Nephron progenitor cell (in vitro differentiated cells): ENCODE measurements at regions not wholly inside any gene's neighbourhood (a gene's known extent, or its start where the extent isn't known, plus 50 kb on each side); places are given as distances from the start of the nearest gene placed in this dataset.

Source experiments
- DNase-seq: peaks from one replicate; pipeline ENCODE4 v3.0.0; 2021
- H3K27ac Mint-ChIP-seq: 2 replicates; pipeline ENCODE4 v1.8.0; 2021; ENCODE audit warnings: mild to moderate bottlenecking, moderate library complexity, mixed read lengths
- H3K27me3 Mint-ChIP-seq: 2 replicates; pipeline ENCODE4 v1.8.0; 2021; ENCODE audit warnings: mild to moderate bottlenecking, low read depth, mixed read lengths; ENCODE audit not compliant: poor library complexity
- H3K36me3 Mint-ChIP-seq: 2 replicates; pipeline ENCODE4 v1.8.0; 2021; ENCODE audit warnings: low read depth, mixed read lengths
- H3K4me1 Mint-ChIP-seq: 2 replicates; pipeline ENCODE4 v1.8.0; 2021; ENCODE audit warnings: mixed read lengths
- H3K4me3 Mint-ChIP-seq: 2 replicates; pipeline ENCODE4 v1.8.0; 2021; ENCODE audit warnings: mild to moderate bottlenecking, moderate library complexity, mixed read lengths
- H3K9me3 Mint-ChIP-seq: 2 replicates; pipeline ENCODE4 v1.8.0; 2021; ENCODE audit warnings: mild to moderate bottlenecking, moderate library complexity, mixed read lengths
- CTCF ChIP-seq: fragments of 200-600 bp; sonication (generic); IDR thresholded peaks from 2 replicates; pipeline ENCODE4 v1.5.0; 2021; ENCODE audit warnings: antibody characterized with exemption

GRCh38 chr7:131945313-131945911, 389.0 kb upstream of the PODXL start:
- no peak overlapping the region for H3K27ac Mint-ChIP-seq
- peak; percentile 84 for DNase-seq
- no peaks in the 10 kb centered on the region for H3K36me3 Mint-ChIP-seq
- H3K4me3 Mint-ChIP-seq, result peak overlapping the region; percentile 21
- H3K4me1 Mint-ChIP-seq, result peaks cover 37% of the 10 kb centered on the region
- H3K27me3 Mint-ChIP-seq, result peaks cover 87% of the 10 kb centered on the region
- TF ChIP-seq CTCF, result peak; percentile 95
- peaks cover 9% of the 10 kb centered on the region for H3K9me3 Mint-ChIP-seq

DNA sequence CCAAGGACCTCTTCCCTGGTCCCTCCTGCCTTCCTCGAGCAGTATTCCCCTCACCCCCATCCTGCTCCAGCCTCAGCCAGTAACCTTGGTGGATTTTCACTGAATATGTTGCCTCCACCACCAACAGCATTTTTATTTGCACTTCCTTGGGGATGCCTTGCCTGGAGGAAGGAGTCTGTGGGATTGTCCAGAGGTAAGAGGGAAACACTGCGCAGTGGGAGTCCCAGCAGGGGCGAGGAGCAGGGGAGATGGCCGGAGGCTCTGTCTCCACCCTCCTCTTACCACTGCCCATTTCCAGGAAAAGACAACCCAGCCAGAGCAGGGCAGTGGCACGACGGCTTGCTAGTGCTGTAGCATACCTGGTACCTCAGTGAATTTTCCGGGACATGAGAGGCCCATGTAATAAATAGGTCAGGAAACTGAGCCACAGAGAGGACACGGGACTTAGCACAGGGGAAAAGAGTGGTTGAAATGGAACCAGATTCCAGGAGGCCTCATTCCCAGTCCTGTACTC, 388.2 kb upstream of the PODXL start:
- no peak overlapping the region for H3K27ac Mint-ChIP-seq
- H3K4me3 Mint-ChIP-seq, result no peak overlapping the region
- peaks cover 32% of the 10 kb centered on the region for H3K4me1 Mint-ChIP-seq
- no peak for TF ChIP-seq CTCF
- H3K27me3 Mint-ChIP-seq, result peaks cover 85% of the 10 kb centered on the region
- H3K36me3 Mint-ChIP-seq, result no peaks in the 10 kb centered on the region
- H3K9me3 Mint-ChIP-seq, result peaks cover 9% of the 10 kb centered on the region
- no peak for DNase-seq

- Mint-ChIP-seq H3K4me3 (no peak overlapping the region), H3K36me3 (no peaks in the 10 kb centered on the region), H3K9me3 (peaks cover 9% of the 10 kb centered on the region), H3K27me3 (peaks cover 82% of the 10 kb centered on the region), H3K27ac (no peak overlapping the region), H3K4me1 (peaks cover 29% of the 10 kb centered on the region)
- no peak for TF ChIP-seq CTCF
- DNase-seq, result no peak
Measured at GRCh38 chr7:131943646-131944045, 387.2 kb upstream of the PODXL start.

- TF ChIP-seq CTCF, result no peak
- Mint-ChIP-seq H3K4me1 (peaks cover 25% of the 10 kb centered on the region), H3K27ac (no peak overlapping the region), H3K4me3 (no peak overlapping the region), H3K9me3 (peaks cover 9% of the 10 kb centered on the region), H3K36me3 (no peaks in the 10 kb centered on the region), H3K27me3 (peaks cover 83% of the 10 kb centered on the region)
- DNase-seq, result no peak
Measured at GRCh38 chr7:131943211-131943610, 386.8 kb upstream of the PODXL start.

DNA sequence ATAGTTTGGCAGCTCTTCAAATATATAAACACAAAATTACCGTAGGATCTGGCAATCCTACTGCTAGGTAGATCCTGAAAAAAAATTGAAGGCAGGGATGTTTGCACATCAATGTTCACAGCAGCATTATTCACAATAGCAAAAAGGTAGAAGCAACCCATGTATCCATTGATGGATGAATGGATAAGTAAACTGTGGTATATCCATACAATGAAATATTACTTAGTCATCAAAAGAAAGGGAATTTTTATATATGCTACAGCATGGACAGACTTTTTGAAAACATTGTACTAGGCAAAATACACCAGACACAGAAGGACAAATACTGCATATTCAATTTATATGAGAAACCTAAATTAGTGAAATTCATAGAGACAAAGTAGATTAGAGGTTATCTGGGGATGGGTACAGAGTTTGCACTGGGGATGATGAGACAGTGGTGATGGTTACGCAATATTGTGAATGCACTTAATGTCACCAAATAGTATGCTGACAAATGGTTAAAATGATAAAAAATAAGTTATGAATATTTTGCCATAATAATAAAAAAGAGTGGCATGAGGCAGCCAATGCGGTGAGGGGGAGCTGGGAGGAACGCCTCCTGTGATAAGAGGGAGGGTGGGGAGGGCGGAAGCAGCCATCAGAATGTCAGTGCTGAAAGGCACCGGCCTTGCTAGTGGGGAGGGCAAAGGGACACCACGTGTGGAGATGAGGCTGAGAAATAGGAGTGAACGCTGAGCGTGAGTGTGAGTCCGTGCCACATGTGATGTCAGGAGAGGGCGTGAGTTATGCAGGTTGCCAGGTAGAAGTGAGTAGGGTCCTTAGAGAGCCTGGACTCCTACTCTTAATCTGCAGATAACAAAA, 386.1 kb upstream of the PODXL start:
- no peak overlapping the region for H3K27ac Mint-ChIP-seq
- TF ChIP-seq CTCF, result no peak
- no peak overlapping the region for H3K4me3 Mint-ChIP-seq
- peaks cover 9% of the 10 kb centered on the region for H3K9me3 Mint-ChIP-seq
- DNase-seq, result no peak
- peaks cover 80% of the 10 kb centered on the region for H3K27me3 Mint-ChIP-seq
- peaks cover 18% of the 10 kb centered on the region for H3K4me1 Mint-ChIP-seq
- no peaks in the 10 kb centered on the region for H3K36me3 Mint-ChIP-seq
